ENCODE measurements at regions not wholly inside any gene's neighbourhood (a gene's known extent, or its start where the extent isn't known, plus 50 kb on each side); places are given as distances from the start of the nearest gene placed in this dataset.
A peak's percentile ranks its signal among the peaks of the same experiment; 100 is the strongest.

- DNase-seq = no peak
- intact Hi-C loops (cut with DNase I) = no loop called here
Measured at GRCh38 chr1:5475572-5475971, 516.7 kb downstream of the NPHP4 start.

- peak in 2 of 10 donors; percentile 26 to 72 for DNase-seq
- intact Hi-C loops (cut with DNase I) = no loop called here
Measured at GRCh38 chr1:5473268-5473667, 519.0 kb downstream of the NPHP4 start.

GRCh38 chr1:5466487-5466886 lies 525.7 kb downstream of the NPHP4 start:
- no peak for DNase-seq
- intact Hi-C loops (cut with DNase I) = no loop called here

- intact Hi-C loops (cut with DNase I) = no loop called here
- DNase-seq = peak in 1 of 10 donors; percentile 30
Measured at GRCh38 chr1:5465281-5465711, 526.9 kb downstream of the NPHP4 start.

GRCh38 chr1:5464366-5464765 lies 527.9 kb downstream of the NPHP4 start:
- peak in 1 of 10 donors; percentile 12 for DNase-seq
- intact Hi-C loops (cut with DNase I) = no loop called here

- intact Hi-C loops (cut with DNase I) = no loop called here
- DNase-seq = no peak
Measured at GRCh38 chr1:5460974-5461373, 531.3 kb downstream of the NPHP4 start.

GRCh38 chr1:5459839-5460610 lies 532.2 kb downstream of the NPHP4 start:
- DNase-seq = no peak
- intact Hi-C loops (cut with DNase I) = no loop called here

GRCh38 chr1:5458248-5458647 lies 534.0 kb downstream of the NPHP4 start:
- intact Hi-C loops (cut with DNase I) = no loop called here
- peak in 1 of 10 donors; percentile 14 for DNase-seq

GRCh38 chr1:5456090-5456811 lies 536.0 kb downstream of the NPHP4 start:
- intact Hi-C loops (cut with DNase I) = no loop called here
- peak in 1 of 10 donors; percentile 42 for DNase-seq

- intact Hi-C loops (cut with DNase I) = no loop called here
- DNase-seq = peak in 1 of 10 donors; percentile 23
Measured at GRCh38 chr1:5455651-5456050, 536.6 kb downstream of the NPHP4 start.

GRCh38 chr1:5455056-5455455 lies 537.2 kb downstream of the NPHP4 start:
- DNase-seq = peak in 1 of 10 donors; percentile 78
- intact Hi-C loops (cut with DNase I) = no loop called here

GRCh38 chr1:5453347-5453746 lies 538.9 kb downstream of the NPHP4 start:
- intact Hi-C loops (cut with DNase I) = no loop called here
- peak in 1 of 10 donors; percentile 21 for DNase-seq

GRCh38 chr1:5451671-5452070 lies 540.6 kb downstream of the NPHP4 start:
- intact Hi-C loops (cut with DNase I) = no loop called here
- DNase-seq = peak in 1 of 10 donors; percentile 33

GRCh38 chr1:5448486-5448885 lies 543.7 kb downstream of the NPHP4 start:
- peak in 2 of 10 donors; percentile 30 to 57 for DNase-seq
- intact Hi-C loops (cut with DNase I) = no loop called here

GRCh38 chr1:5447503-5447960 lies 544.7 kb downstream of the NPHP4 start:
- peak in 2 of 10 donors; percentile 64 to 83 for DNase-seq

GRCh38 chr1:5444396-5444795 lies 547.8 kb downstream of the NPHP4 start:
- peak in 3 of 10 donors; percentile 14 to 74 (median 22) for DNase-seq
- intact Hi-C loops (cut with DNase I) = no loop called here

More at GRCh38 chr1:5447503-5447960, 544.7 kb downstream of the NPHP4 start:
- intact Hi-C loops (cut with DNase I) = no loop called here

- DNase-seq = peak in 2 of 10 donors; percentile 4 to 11
- intact Hi-C loops (cut with DNase I) = no loop called here
Measured at GRCh38 chr1:5436808-5437207, 555.4 kb downstream of the NPHP4 start.

GRCh38 chr1:5435414-5435813 lies 556.8 kb downstream of the NPHP4 start:
- intact Hi-C loops (cut with DNase I) = no loop called here
- DNase-seq = peak in 1 of 10 donors; percentile 27

- DNase-seq = peak in 2 of 10 donors; percentile 62 to 71
- intact Hi-C loops (cut with DNase I) = no loop called here
Measured at GRCh38 chr1:5432436-5432835, 559.8 kb downstream of the NPHP4 start.

GRCh38 chr1:5430911-5431697 lies 561.1 kb downstream of the NPHP4 start:
- DNase-seq = peak in 1 of 10 donors; percentile 1
- intact Hi-C loops (cut with DNase I) = no loop called here

- peak in 1 of 10 donors; percentile 19 for DNase-seq
- intact Hi-C loops (cut with DNase I) = no loop called here
Measured at GRCh38 chr1:5430136-5430535, 562.1 kb downstream of the NPHP4 start.
